ENCODE measurements at regions not wholly inside any gene's neighbourhood (a gene's known extent, or its start where the extent isn't known, plus 50 kb on each side); places are given as distances from the start of the nearest gene placed in this dataset.
"Not testable (repeated sequence)": the region's sequence is repeated elsewhere in the genome, so short reads cannot be mapped to it uniquely, and the experiment has no call there.

- TF ChIP-seq POLR2A, CTCF (IDR thresholded peaks at IDR 0.05): not testable (repeated sequence)
Measured at GRCh38 chr7:22028656-22029055, 83.0 kb upstream of the CDCA7L start.

All from heart left ventricle (tissue), 13 donors.